ENCODE measurements at regions not wholly inside any gene's neighbourhood (a gene's known extent, or its start where the extent isn't known, plus 50 kb on each side); places are given as distances from the start of the nearest gene placed in this dataset.

- 84% methylated on average over 1 of the region's 4 CpGs for WGBS (ENCODE audit: insufficient coverage)
- Histone ChIP-seq H3K9me3 (ENCODE audit: control insufficient read depth, insufficient read depth, low read length) (no peaks in the 10 kb centered on the region), H3K36me3 (ENCODE audit: control insufficient read depth, insufficient read depth, low read length) (no peaks in the 10 kb centered on the region), H3K27ac (ENCODE audit: low read length) (no peak overlapping the region), H3K4me3 (ENCODE audit: low read length) (no peak overlapping the region), H3K27me3 (ENCODE audit: control insufficient read depth, insufficient read depth, low read length) (no peaks in the 10 kb centered on the region), H3K4me1 (ENCODE audit: control insufficient read depth, insufficient read depth, low read length) (no peaks in the 10 kb centered on the region)
- DNase-seq (no peak), ATAC-seq (no peak)
- intact Hi-C loops (cut with micrococcal nuclease), result no loop called here
- H3K4me1 Mint-ChIP-seq, result no peaks in the 10 kb centered on the region
- no peaks in the 10 kb centered on the region for H3K9me3 Mint-ChIP-seq
- H3K4me3 Mint-ChIP-seq, result no peak overlapping the region
- H3K27ac Mint-ChIP-seq, result no peak overlapping the region
- H3K36me3 Mint-ChIP-seq, result no peaks in the 10 kb centered on the region
- TF ChIP-seq CTCF (IDR thresholded peaks at IDR 0.05), result no peak
- H3K27me3 Mint-ChIP-seq (ENCODE audit: low read depth in 2 of 2), result peaks cover 0 to 12% of the 10 kb centered on the region in 2 donors
Measured at GRCh38 chr12:24752763-24753462, 196.0 kb downstream of the BCAT1 start.

- intact Hi-C loops (cut with micrococcal nuclease), result no loop called here
- Histone ChIP-seq H3K36me3 (ENCODE audit: control insufficient read depth, insufficient read depth, low read length) (no peaks in the 10 kb centered on the region), H3K27ac (ENCODE audit: low read length) (no peak overlapping the region), H3K9me3 (ENCODE audit: control insufficient read depth, insufficient read depth, low read length) (no peaks in the 10 kb centered on the region), H3K4me1 (ENCODE audit: control insufficient read depth, insufficient read depth, low read length) (no peaks in the 10 kb centered on the region), H3K4me3 (ENCODE audit: low read length) (no peak overlapping the region), H3K27me3 (ENCODE audit: control insufficient read depth, insufficient read depth, low read length) (no peaks in the 10 kb centered on the region)
- TF ChIP-seq CTCF (IDR thresholded peaks at IDR 0.05), result no peak
- Mint-ChIP-seq H3K27me3 (ENCODE audit: low read depth in 2 of 2) (peaks cover 0 to 12% of the 10 kb centered on the region in 2 donors), H3K4me3 (no peak overlapping the region), H3K9me3 (no peaks in the 10 kb centered on the region), H3K27ac (no peak overlapping the region), H3K4me1 (no peaks in the 10 kb centered on the region), H3K36me3 (no peaks in the 10 kb centered on the region)
- ATAC-seq, result no peak
- 88% methylated on average over 3 of the region's 3 CpGs for WGBS (ENCODE audit: insufficient coverage)
- DNase-seq, result no peak
Measured at GRCh38 chr12:24751181-24751580, 197.7 kb downstream of the BCAT1 start.

GRCh38 chr12:24750263-24750662, 198.6 kb downstream of the BCAT1 start:
- TF ChIP-seq CTCF (IDR thresholded peaks at IDR 0.05), result no peak
- H3K36me3 ChIP-seq (ENCODE audit: control insufficient read depth, insufficient read depth, low read length), result no peaks in the 10 kb centered on the region
- H3K9me3 Mint-ChIP-seq, result no peaks in the 10 kb centered on the region
- no peaks in the 10 kb centered on the region for H3K36me3 Mint-ChIP-seq
- no peaks in the 10 kb centered on the region for H3K9me3 ChIP-seq (ENCODE audit: control insufficient read depth, insufficient read depth, low read length)
- no peak overlapping the region for H3K27ac ChIP-seq (ENCODE audit: low read length)
- no peak overlapping the region for H3K27ac Mint-ChIP-seq
- no peaks in the 10 kb centered on the region for H3K4me1 ChIP-seq (ENCODE audit: control insufficient read depth, insufficient read depth, low read length)
- no peak overlapping the region for H3K4me3 Mint-ChIP-seq
- 86% methylated on average over 3 of the region's 3 CpGs for WGBS (ENCODE audit: insufficient coverage)
- H3K4me3 ChIP-seq (ENCODE audit: low read length), result no peak overlapping the region
- peaks cover 0 to 9% of the 10 kb centered on the region in 2 donors for H3K27me3 Mint-ChIP-seq (ENCODE audit: low read depth in 2 of 2)
- intact Hi-C loops (cut with micrococcal nuclease), result no loop called here
- ATAC-seq (no peak), DNase-seq (no peak)
- H3K27me3 ChIP-seq (ENCODE audit: control insufficient read depth, insufficient read depth, low read length), result no peaks in the 10 kb centered on the region
- H3K4me1 Mint-ChIP-seq, result no peaks in the 10 kb centered on the region

- no peak for DNase-seq
- Histone ChIP-seq H3K27ac (ENCODE audit: low read length) (no peak overlapping the region), H3K4me1 (ENCODE audit: control insufficient read depth, insufficient read depth, low read length) (no peaks in the 10 kb centered on the region), H3K4me3 (ENCODE audit: low read length) (no peak overlapping the region), H3K36me3 (ENCODE audit: control insufficient read depth, insufficient read depth, low read length) (no peaks in the 10 kb centered on the region), H3K9me3 (ENCODE audit: control insufficient read depth, insufficient read depth, low read length) (no peaks in the 10 kb centered on the region), H3K27me3 (ENCODE audit: control insufficient read depth, insufficient read depth, low read length) (no peaks in the 10 kb centered on the region)
- 96% methylated on average over 3 of the region's 3 CpGs for WGBS (ENCODE audit: insufficient coverage)
- intact Hi-C loops (cut with micrococcal nuclease), result no loop called here
- no peak overlapping the region for H3K4me3 Mint-ChIP-seq
- H3K27ac Mint-ChIP-seq, result no peak overlapping the region
- H3K4me1 Mint-ChIP-seq, result no peaks in the 10 kb centered on the region
- no peaks in the 10 kb centered on the region for H3K36me3 Mint-ChIP-seq
- H3K9me3 Mint-ChIP-seq, result no peaks in the 10 kb centered on the region
- peaks cover 0 to 6% of the 10 kb centered on the region in 2 donors for H3K27me3 Mint-ChIP-seq (ENCODE audit: low read depth in 2 of 2)
- ATAC-seq, result no peak
- no peak for TF ChIP-seq CTCF (IDR thresholded peaks at IDR 0.05)
Measured at GRCh38 chr12:24749171-24749570, 199.7 kb downstream of the BCAT1 start.
